GM18907 (cell line): ENCODE measurements at regions not wholly inside any gene's neighbourhood (a gene's known extent, or its start where the extent isn't known, plus 50 kb on each side); places are given as distances from the start of the nearest gene placed in this dataset.
A peak's percentile ranks its signal among the peaks of the same experiment; 100 is the strongest.

Experiments used
- ATAC-seq: cut with Tn5 transposase; IDR thresholded peaks from one replicate; pipeline ENCODE4 v1.9.1; 2021; ENCODE audit warnings: mild to moderate bottlenecking, moderate library complexity; ENCODE audit not compliant: unreplicated experiment

DNA sequence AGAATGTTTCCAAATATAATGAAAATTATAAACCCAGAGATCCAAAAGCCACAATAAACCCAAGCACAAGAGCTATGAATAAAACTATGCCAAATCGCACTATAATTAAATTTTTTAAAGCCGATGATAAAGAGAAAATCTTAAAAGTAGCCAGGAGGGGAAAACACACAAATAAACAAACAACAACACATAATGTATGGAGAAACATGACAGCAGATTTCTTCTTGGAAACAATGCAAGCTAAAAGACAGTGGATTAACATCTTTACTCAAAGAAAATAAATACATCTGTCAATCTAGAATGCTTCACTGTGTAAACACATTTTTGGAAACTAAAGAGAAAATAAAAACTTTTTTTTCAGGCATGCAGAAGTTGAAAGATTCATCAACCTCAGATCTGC, 53.0 kb upstream of the SMOX start:
- no peak for ATAC-seq

DNA sequence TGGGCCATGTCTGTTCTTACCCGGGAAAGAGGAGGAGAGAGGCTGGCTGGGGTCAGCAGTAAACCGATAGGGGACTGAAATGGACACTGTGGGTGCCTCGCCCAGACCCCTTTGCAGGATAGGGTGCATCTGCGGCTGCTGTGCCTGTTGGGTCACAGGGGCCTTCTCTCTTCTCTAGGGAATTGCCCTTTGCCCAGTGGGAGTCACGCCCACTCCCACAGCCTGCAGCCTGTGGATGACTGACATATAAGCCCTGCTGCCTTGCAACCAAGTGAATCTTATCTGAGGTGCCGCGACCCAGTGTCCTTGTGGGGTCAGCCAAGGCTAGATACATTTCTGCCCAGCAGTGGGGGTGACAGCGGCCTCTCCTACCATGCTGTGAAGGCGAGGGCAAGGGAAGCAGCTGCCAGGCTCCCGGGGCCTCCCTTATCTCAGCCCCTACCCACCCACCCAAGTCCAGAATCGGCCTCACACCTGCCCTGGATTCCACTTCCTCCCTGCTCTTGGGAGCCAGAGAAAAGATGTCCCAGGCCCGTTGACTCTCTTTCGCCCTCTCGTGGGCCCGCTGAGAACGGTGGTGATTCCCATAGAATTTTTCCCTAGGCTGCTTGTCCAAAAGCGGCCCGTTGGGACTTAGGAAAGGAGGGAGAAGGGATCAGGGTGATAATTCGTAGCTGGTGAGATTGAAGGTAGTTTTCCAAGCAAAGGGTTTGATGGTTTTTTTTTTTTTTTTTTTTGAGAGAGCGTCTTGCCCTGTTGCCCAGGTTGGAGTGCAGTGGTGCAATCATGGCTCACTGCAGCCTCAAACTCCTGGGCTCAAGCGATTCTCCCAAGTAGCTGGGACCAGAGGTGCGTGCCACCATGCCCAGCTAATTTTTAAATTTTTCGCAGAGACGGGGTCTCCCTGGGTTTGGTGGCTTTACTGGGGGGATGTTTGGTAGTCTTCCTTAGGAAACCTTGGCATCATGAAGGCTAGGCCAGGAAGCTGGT, 56.8 kb upstream of the SMOX start:
- ATAC-seq = no peak

DNA sequence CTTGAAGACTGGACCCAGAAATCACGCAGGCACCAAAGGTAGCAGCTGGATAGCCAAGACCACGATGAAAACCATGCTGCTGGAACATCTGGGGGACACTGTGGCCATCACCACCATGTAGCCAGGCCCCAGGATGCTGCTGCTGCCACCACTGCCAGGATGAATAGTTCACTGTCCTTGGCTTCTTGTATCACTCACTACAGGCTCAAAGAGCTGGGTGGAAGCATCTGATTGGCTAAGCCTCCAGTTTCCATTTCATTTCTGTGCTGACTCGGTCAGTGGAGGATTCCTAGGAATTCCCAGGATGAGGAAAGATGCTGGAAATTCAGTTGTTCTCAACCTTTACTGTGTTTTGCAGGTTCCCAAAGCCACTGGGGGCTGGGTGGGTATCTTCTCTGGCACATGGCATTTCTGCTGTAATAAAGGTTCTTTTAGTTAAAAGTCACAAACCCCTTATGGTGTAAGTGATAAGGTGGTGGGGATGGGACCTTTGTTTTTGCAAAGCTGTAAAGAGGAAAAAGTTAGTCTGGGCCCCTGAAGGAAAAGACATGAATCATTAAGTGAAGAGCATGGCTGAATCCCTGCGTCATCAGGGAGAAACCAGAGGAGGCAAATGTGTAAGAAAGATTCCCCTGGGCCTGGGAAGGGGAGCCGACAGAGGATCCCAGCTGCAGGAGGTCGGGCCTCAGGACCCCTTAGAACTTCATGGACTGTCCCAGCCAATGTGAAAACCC, 57.7 kb upstream of the SMOX start:
- ATAC-seq = no peak

DNA sequence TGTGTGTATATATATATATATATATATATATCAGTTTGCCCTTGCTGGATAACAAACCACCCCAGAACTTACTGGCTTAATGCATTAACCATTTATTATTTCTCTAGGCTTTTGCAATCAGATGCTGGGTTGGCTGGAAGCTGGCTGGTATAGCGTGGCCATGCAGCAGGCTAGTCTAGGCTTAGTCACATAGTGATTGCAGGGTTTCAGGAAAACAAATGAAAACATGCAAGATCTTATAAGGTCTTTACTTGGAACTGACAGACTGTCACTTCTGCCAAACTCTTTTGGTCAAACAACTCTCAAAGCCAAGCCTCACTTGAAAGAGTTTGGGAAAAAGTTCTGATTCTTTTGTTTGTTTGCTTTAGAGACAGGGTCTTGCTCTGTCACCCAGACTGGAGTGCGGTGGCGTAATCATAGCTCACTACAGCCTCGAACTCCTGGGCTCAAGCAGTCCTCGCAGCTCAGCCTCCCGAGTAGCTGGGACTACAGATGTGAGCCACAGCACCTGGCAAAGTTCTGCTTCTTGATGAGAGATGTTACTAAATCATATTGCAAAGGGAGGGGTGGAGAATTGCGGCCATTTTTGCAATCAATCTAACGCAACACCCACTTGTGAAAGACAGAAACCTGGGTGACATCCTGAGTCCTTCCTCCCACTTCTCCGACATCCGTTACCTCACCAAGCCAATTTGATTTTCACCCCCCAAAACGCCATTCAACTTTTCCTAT, 58.7 kb upstream of the SMOX start:
- no peak for ATAC-seq

DNA sequence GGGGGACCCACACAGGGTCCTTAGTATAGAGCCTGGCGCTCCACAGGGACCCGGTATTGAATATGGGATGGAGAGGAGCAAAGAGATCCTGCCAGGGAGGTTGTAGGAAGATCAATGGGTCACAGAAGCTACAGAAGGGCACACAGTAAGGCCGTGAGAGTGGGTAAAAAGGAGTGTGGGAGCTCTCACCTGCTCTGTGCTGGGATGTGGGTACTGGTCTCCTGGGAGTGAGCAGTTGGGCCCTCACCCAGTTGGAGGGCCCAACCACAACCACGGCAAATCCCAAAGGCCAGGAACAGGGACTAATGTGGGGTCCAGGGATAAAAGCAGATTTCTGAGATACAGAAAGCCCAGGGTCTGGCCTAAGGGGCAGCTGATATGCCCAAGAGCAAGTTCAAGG, 59.9 kb upstream of the SMOX start:
- ATAC-seq = no peak

DNA sequence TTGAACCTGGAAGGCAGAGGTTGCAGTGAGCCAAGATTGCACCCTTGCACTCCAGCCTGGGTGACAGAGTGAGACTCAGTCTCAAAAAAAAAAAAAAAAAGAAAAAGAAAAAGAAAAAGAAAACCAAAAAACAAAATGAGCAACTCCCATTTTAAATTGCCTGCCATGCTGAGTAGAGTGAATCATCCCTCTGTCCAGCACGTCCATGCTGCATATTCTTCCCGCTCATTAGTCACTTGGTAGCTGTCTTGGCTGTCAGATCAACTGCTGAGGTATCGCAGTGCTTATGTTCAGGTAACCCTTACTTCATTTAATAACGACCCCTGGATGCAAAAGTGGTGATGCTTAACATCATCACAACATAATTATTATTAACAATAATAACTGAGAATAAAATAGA, 60.7 kb upstream of the SMOX start:
- ATAC-seq = no peak

DNA sequence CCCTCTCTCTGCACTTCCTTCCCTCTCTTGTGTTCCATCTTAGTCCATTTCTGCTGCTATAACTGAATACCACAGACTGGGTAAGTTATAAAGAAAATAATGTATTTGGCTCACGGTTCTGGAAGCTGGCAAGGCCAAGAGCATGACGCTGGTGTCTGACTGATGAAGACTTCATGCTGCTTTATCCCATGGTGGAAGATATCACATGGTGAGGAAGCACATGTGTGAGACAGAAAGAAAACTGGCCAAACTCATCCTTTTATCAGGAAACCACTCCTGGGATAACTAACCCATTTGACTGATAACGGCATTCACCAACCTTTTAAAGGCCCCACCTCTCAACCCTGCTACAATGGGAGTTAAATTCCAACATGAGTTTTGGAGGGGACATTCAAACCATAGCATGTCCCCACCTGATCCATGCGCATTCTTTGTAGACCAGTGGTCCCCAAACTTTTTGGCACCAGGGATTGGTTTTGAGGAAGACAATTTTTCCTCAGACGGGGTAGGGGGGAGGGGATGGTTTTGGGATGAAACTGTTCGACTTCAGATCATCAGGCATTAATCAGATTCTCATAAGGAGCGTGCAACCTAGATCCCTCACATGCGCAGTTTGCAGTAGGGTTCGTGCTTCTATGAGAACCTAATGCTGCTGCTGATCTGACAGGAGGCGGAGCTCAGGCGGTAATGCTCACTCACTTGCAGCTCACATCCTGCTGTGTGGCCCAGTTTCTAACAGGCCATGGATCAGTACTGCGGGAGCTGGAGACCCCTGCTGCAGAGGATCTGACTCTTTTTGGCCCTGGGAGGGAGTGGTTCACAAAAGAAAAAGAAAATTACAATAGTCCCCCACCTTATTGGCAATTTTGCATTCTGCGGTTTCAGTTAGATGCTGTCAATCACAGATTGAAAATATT, 61.6 kb upstream of the SMOX start:
- no peak for ATAC-seq

DNA sequence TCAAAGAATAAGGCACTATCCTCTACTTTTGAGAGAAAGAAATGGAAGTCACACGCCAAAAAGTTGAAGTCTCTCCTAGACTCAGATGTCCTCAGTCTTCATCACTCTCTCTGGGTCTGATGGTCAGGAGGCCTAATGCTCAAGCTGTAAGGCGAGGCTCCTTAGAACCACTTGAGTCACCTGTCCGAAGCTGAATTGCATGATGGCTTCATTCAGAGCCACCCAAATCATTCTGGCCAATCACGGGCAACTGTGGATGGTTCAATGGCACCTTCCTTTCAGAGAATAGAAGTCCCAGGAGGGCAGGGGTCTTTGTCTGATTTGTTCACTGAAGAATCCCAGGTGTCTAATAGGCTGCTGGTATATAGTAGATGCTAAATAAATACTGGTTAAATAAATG, 63.9 kb upstream of the SMOX start:
- no peak for ATAC-seq

DNA sequence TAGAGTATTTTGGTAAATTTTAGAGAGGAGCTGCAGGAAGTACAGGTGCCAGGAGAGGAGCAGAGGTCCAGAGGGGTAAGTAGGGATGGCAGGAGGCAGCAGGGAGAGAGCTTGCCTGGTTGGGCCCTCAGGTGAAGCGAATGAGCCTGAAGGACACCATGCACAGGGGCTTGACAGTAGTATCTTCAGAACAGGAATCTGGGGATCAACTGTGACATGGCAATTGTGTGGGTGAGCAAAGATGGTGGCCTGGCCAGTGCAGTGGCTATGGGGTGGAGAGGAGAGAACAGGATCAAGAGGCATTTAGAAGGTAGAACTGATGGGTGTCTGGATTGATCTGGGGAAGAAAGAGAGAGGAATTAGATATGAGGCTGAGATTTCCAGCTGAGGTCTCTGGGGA, 64.5 kb upstream of the SMOX start:
- no peak for ATAC-seq

DNA sequence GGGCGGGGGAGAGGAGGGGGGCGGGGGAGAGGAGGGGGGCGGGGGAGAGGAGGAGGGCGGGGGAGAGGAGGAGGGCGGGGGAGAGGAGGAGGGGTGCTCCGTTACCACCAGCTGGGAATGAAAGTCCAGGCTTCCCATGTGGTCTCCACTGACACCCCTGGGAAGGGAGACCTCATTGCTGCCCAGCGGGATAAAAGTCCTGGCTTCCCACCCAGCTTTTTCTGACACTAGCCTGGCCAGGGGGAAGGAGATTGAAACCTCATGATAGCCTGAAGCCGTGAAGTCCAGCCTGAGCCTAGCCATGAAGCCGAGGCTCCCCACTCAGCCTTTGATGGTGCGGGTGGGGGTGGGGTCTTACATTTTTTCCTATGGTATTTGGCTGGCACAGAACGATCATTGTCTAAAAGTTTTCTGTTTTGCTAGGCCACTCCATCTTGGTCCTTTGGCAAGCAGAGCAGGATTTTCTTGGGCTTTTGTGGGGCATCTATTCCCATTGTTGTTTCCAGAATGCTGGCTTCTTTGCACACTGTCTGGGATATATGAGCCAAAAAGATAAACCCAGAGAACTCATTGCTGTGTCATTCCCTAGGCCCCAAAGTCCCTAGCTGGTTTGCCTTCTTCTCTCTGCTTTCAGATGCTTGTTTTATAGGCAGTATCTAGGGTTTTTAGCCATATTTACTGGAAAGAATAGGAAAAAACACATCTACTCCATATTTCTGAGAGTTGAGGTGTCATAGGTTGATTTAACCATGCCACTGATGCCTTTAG, 65.3 kb upstream of the SMOX start:
- no peak for ATAC-seq

DNA sequence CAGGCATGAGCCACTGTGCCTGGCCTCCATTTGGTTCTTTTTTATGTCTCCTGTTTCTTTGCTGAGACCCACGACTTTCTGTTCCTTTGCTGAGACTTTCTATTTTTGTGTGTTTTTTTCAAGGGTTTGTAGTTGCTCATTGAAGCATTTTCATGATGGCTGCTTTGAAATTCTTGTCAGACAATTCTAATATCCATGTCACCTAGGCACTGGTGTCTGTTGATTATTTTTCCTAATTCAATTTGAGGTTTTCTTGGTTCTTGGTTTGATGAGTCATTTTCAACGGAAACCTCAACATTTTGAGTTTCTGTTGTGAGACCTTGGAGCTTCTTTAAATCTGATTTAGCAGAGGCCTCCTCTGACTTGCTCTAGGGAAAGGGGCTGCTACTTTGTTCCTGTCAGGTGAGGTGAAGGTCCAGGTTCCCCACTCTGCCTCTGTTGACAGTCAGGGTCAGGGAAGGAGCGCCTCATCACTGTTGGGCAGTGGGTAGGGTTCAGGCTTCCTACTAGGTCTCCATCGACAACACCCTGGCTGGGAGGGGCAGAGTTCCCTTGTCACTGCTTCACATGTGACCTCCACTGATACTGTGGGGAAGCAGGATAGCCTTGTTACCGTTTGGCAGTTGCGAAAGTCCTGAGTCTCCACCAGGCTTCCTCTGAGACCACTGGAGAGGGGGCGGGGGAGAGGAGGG, 66.1 kb upstream of the SMOX start:
- peak; percentile 59 for ATAC-seq

DNA sequence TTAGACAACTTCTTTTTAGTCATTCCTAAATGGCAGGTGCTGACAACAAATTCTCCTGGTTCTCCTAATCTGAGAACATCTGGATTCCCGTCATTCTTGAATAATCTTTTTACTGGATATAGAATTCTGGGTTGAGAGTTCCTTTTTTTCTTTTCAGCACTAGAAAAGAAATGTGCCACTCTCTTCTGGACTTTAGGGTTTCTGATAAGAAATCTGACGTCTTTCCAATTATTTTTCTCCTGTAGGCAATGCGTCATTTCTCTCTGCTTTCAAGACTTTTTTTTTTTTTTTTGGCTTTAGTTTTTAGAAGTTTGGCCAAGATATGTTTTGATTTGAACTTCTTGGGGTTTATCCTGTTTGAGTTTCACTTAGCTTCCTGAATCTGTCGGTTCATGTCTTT, 66.1 kb upstream of the RNF24 start:
- no peak for ATAC-seq

DNA sequence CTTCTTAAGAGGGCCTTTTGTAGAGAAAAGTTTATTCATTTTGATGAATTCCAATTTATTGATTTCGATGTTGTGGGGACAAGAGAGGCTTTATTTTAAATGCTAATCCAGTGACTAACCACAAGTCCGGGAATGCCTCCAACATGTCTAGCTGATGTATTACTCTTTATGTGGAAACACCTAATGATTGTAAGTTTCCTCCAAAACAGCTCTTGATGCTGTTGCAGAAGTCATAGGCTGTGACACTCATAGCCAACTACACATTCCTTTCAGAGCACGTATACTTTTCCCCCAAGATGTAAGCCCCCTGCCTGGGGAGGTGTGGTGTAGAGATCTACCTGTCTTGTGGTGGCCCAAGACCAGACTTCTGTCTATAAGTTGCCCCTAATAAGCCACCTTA, 61.3 kb upstream of the RNF24 start:
- no peak for ATAC-seq

DNA sequence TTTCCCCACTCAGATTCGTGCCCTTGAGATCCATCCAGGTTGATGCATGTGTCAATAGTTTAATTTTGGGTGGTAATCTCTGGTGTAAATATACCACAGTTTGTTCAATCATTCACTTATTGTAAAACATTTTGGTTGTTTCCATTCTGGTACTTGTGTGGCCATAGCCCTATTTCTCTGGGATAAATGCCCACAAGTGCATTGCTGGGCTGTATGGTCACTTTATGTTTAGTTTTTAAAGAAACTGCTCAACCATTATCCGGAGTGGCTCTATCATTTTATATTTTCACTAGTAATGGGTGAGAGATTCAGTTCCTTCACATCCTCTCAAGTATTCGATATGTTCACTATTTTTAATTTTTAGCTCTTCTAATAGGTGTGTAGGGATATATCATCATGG, 60.7 kb upstream of the RNF24 start:
- ATAC-seq = no peak

DNA sequence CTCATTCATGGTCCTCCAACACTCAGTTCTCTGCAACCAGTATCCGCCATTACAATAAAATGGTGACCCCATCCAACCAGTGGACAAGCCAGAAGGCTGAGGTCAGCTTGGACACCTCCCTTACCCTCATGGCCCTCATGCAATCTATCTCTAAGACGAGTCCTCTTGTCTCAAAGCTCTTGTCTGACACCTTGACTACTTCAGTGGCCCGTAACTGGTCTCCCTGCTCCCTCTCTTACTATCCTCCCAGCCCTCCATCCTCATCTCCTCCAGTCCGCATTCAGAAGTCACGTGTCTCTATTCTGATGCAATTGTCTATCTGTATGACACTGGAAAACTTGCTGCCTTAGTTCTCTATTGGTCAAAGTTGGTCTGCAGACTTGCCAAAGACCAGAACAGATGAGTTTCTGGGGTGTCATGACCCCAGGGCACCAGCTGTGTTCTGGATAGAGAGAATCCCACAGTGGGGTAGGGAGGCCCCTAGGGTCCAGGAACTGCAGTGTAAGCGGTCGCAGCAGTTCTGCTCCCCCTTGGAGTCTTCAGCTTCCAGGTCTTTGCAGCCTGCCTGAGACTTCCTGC, 59.6 kb upstream of the RNF24 start:
- ATAC-seq = no peak

DNA sequence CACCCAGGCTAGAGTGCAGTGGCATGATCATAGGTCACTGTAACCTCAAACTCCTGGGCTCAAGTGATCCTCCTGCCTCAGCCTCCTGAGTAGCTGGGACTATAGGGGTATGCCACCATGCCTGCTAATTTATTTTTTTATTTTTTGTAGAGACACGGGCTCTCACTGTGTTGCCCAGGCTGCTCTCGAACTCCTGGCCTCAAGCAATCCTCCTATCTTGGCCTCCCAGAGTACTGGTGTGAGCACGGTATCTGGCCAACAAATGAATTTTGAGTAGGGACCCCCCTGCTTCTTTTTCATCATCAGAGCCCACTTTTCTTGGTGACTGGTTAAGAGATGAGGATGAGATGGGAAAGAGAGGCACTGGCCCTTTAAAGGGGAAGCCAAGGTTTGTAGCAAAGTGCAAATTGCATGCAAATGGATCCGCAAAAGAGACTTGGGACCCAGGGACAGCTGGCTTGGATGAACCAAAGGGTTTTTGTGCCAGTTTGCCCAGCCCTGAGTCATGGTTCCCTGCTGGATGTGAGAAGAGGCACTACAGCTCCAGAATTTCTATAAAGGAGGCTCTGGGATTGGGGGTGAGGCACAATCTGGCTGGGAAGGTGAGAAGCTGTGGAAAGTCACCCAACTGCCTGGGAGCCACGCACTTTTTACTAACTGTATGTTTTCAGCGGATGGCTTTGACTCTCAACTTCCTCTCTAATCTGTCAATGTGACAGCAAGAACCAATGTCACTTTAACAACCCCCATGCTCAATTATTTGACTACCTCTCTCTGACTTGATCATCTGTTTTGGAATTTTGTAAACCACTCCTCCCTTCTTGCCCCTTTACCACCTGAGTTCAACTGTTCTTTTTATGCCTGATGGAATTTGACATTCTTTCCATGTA, 58.7 kb upstream of the RNF24 start:
- ATAC-seq = no peak

DNA sequence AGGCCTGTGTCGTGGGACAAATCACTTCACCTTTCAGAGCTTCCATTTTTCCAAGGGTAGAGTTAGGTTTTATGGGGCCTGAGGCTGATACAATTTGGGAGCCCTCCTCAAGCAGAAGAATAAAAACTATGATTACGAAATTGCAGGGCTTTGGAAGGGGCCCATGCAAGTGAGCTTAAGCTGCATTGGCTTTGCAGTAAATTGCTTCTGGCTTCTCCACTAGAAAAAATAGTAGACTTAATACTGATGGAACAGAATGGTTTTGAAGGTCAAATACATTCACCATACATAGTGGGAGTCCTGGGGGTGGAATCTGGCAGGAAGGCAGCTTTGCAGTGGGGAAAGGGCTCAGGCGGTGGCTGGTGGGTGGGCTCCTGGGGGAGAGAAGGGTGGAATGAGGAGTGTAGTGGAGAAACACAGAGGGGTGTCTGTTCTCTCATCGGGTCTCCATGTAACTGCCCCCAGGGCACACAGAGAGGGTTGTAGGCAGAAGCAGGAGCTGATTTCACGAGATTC, 55.9 kb upstream of the RNF24 start:
- no peak for ATAC-seq
